ENCODE measurements at regions not wholly inside any gene's neighbourhood (a gene's known extent, or its start where the extent isn't known, plus 50 kb on each side); places are given as distances from the start of the nearest gene placed in this dataset.
A peak's percentile ranks its signal among the peaks of the same experiment; 100 is the strongest.

DNA sequence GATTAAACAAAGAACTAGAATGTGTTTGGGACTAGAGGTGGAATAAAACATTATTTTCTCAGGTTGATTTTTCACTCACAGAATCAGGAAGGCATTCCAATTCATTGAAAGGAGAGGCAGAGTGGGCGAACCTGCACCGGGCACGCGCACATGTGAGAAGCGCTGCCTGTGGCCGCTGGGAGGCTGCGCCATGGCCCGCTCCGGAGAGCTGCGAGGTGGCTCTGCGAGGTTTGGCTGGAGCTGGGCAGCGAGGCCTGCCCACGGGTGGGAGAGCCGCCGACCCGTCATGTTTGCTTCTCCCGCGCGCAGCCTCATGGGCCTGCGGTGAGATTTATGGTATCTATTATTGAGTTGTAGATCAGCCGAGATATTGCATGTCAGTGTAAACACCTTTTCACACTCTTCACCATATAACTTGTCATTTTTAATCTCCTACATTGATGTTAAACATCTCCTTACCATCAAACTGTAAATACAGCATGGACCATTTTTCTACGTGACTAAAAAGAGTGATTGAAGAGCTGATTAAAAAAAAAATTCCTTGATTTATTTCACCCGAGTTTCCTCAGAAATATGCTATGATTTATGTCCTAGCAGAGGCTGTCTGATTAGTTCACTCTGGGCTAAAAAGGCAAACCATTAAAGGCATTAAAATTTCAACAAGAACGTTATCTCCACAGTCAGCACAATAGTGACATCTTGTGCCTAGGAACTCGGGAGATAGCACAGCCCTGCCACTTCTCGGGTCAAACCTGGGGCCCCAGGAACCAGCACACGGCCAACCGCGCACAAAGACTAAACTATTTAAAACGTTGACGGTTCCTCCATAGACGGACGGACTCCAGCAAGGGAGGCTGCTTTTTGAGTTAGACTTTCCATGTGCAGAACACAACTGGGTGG lies 96.6 kb upstream of the RNF32 start:
- H3K36me3 ChIP-seq (ENCODE audit: insufficient read depth, low read length): no peaks in the 10 kb centered on the region
- H3K27ac ChIP-seq (ENCODE audit: low read length): no peak overlapping the region
- no peaks in the 10 kb centered on the region for H3K9me3 ChIP-seq (ENCODE audit: low read length)
- H4K20me1 ChIP-seq (ENCODE audit: insufficient read depth): no peaks in the 10 kb centered on the region
- H3K9ac ChIP-seq (ENCODE audit: low read length): no peak overlapping the region
- H3K4me3 ChIP-seq (ENCODE audit: low read length): no peak overlapping the region
- no peaks in the 10 kb centered on the region for H3K27me3 ChIP-seq (ENCODE audit: insufficient read depth, low read depth, low read length)
- TF ChIP-seq RAD21 (conservative IDR thresholded peaks at IDR 0.05) (peak; percentile 11), SMC3 (conservative IDR thresholded peaks at IDR 0.05; ENCODE audit: poor library complexity) (no peak)
- no peaks in the 10 kb centered on the region for H3F3A ChIP-seq (ENCODE audit: insufficient read depth, low read length, poor library complexity, severe bottlenecking)
- H2AFZ ChIP-seq (ENCODE audit: low read depth, low read length): no peak overlapping the region
- H3K4me2 ChIP-seq (ENCODE audit: low read length): no peak overlapping the region
- H3K79me2 ChIP-seq (replicated peaks; ENCODE audit: insufficient read depth, low read length): no peaks in the 10 kb centered on the region
- no peaks in the 10 kb centered on the region for H3K9me2 ChIP-seq (ENCODE audit: insufficient read depth, low read length)

DNA sequence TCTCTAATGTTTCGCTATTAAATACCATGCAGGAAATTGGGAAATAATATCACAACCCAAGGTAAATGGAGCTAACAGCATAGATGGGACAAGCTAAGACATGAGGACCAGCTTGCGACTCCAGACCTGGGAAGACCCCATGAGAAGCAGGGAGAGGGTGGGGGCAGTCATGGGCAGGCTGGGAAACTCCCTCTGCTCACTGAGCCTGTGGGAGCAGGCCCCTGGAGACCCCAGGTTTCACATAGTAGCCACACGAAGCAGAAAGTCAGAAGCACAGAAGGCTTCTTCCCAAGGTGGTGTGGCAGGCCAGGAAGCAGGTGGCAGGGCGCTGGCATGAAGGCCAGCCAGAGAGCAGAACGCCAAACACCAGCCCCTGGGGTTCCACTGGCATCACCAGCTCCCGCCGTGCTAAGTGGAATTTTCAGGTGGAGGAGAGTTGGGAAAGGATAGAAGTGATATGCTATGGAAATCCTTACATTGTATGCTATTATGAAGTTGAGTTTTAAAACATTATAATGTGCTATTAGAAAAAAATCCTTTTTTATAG lies 99.9 kb upstream of the RNF32 start:
- Histone ChIP-seq H3K4me3 (ENCODE audit: low read length) (no peak overlapping the region), H3K36me3 (ENCODE audit: insufficient read depth, low read length) (no peaks in the 10 kb centered on the region), H3K9me2 (ENCODE audit: insufficient read depth, low read length) (no peaks in the 10 kb centered on the region), H3K9me3 (ENCODE audit: low read length) (no peaks in the 10 kb centered on the region), H3K4me2 (ENCODE audit: low read length) (no peak overlapping the region), H3K79me2 (replicated peaks; ENCODE audit: insufficient read depth, low read length) (no peaks in the 10 kb centered on the region), H3K27me3 (ENCODE audit: insufficient read depth, low read depth, low read length) (no peaks in the 10 kb centered on the region), H2AFZ (ENCODE audit: low read depth, low read length) (no peak overlapping the region), H3K9ac (ENCODE audit: low read length) (no peak overlapping the region), H4K20me1 (ENCODE audit: insufficient read depth) (no peaks in the 10 kb centered on the region), H3K27ac (ENCODE audit: low read length) (no peak overlapping the region), H3F3A (ENCODE audit: insufficient read depth, low read length, poor library complexity, severe bottlenecking) (no peaks in the 10 kb centered on the region)
- no peak for TF ChIP-seq TAF1 (IDR thresholded peaks at IDR 0.05; ENCODE audit: low read depth)
- TF ChIP-seq, protein P1, sequence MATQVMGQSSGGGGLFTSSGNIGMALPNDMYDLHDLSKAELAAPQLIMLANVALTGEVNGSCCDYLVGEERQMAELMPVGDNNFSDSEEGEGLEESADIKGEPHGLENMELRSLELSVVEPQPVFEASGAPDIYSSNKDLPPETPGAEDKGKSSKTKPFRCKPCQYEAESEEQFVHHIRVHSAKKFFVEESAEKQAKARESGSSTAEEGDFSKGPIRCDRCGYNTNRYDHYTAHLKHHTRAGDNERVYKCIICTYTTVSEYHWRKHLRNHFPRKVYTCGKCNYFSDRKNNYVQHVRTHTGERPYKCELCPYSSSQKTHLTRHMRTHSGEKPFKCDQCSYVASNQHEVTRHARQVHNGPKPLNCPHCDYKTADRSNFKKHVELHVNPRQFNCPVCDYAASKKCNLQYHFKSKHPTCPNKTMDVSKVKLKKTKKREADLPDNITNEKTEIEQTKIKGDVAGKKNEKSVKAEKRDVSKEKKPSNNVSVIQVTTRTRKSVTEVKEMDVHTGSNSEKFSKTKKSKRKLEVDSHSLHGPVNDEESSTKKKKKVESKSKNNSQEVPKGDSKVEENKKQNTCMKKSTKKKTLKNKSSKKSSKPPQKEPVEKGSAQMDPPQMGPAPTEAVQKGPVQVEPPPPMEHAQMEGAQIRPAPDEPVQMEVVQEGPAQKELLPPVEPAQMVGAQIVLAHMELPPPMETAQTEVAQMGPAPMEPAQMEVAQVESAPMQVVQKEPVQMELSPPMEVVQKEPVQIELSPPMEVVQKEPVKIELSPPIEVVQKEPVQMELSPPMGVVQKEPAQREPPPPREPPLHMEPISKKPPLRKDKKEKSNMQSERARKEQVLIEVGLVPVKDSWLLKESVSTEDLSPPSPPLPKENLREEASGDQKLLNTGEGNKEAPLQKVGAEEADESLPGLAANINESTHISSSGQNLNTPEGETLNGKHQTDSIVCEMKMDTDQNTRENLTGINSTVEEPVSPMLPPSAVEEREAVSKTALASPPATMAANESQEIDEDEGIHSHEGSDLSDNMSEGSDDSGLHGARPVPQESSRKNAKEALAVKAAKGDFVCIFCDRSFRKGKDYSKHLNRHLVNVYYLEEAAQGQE (IDR thresholded peaks at IDR 0.05; ENCODE audit: borderline replicate concordance): no peak
- TF ChIP-seq EP300 (conservative IDR thresholded peaks at IDR 0.05; ENCODE audit: poor library complexity, severe bottlenecking): no peak
- no peak for TF ChIP-seq EZH2 (IDR thresholded peaks at IDR 0.05; ENCODE audit: borderline replicate concordance, insufficient read depth, low read length, poor library complexity, severe bottlenecking)
- TF ChIP-seq CTCF (IDR thresholded peaks at IDR 0.05; ENCODE audit: poor library complexity, severe bottlenecking): no peak
- no peak for TF ChIP-seq SMC3 (conservative IDR thresholded peaks at IDR 0.05; ENCODE audit: poor library complexity)
- TF ChIP-seq MXI1 (conservative IDR thresholded peaks at IDR 0.05; ENCODE audit: poor library complexity, severe bottlenecking): no peak
- TF ChIP-seq POLR2AphosphoS5 (IDR thresholded peaks at IDR 0.05): no peak
- TF ChIP-seq RAD21 (conservative IDR thresholded peaks at IDR 0.05): no peak

Measured in neural cell (in vitro differentiated cells).